DLD1 (cell line): ENCODE measurements at regions not wholly inside any gene's neighbourhood (a gene's known extent, or its start where the extent isn't known, plus 50 kb on each side); places are given as distances from the start of the nearest gene placed in this dataset.
"Not testable (repeated sequence)": the region's sequence is repeated elsewhere in the genome, so short reads cannot be mapped to it uniquely, and the experiment has no call there.

ENCODE experiments used
- in situ Hi-C: cut with HindIII; loops from 2 replicates; pipeline ENCODE4 v1.10.0; 2017; ENCODE audit warnings: low sequenced_read_pairs

DNA sequence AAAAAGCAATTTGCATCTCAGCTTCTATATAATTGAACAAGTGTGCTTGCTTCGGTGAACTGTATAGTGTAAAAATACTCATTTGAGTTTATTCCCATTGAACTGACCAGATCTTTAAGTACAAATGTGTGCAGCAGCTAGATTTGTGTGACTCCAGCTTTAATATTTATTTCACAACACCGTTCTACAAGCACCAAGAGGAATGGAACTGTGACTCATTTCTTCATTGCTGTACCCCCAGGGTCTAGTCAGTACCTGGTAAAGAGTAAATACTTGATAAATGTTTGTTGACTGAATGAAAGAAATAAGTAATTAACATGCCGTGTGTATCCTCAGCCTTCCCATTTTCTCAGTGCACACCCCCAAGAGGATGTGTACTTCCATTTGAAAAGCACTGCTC lies 464.8 kb downstream of the CBLN4 start:
- in situ Hi-C loops, result no loop called here

DNA sequence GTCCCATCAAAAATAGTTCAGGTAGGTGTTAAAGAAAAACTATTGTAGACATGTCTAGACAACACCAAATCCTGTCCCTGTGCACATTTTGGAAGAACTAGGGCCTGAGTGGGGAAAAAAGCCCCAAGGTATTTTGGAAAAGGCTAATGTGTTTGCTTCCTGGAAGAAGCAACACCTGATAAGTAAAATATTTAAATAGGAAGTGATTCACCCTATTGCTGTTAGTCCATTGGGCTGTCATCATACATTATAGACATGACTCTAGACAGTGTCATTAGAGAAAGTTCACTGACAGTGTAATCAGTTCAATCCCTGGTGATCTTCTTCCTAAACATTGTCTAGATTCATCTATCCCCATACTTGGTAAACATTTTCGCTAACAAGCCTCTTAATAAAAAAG lies 465.3 kb downstream of the CBLN4 start:
- in situ Hi-C loops, result no loop called here

DNA sequence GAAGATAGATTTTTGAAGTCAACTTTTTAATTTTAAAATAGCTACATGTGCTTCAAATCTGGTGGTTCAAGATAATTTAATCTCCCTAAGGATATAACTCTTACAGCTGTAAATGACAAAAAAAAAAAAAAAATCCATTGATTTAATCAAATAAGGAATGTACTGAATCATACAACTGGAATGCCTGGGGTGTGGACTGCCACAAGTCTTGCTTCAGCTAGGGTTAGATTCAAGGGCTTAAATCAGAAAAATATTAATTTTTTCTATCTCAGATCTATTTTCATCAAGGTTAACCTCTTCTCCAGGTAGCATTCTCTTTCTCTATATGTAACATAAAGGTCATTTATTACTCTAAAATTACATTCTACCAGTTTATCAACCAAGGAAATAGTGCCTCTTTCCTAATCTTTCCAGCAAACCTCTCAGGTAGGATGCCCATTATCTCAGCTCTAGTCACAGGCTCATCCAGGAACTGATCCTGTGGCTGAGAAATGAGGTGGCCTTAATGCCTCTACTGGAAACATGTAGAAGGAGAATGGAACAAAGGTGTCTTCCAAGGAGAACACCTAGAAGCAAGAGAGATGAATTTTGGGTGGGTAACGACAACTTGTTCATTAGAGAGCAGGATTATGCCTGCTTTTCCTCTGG lies 466.9 kb downstream of the CBLN4 start:
- in situ Hi-C loops, result no loop called here

DNA sequence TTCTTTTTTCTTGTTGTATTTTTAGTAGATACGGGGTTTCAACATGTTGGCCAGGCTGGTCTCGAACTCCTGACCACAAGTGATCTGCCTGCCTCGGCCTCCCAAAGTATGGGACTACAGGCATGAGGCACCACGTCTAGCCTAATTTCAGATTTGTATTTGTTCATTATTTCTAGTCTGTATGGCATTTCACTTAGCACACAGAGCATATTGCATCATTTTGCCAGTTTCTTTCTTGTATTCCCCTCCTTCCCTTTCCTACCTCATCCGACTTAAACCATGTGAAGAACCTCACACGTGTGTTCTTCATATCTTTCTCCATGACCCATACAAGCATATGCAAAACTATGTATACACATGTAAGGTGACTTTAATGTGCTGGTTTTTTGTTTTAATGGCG lies 470.0 kb downstream of the CBLN4 start:
- in situ Hi-C loops, result no loop called here

DNA sequence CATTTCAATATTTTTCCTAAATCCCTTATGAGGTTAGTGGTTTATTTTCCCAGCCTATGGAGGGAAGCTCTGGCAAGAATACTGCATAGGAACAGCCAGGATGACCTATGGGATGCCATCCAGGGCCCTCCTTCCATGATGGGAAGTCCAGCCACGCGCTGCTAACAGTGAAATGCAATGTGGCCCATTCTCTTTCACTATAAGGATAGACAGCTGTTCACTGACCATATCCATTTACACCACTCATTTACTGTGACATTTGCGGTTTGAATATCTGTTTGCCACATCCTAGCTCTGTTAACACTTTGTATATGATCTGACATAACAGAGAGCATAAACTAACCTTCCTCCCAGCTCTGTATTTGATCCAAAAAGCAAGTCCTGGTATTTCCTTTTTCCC lies 471.7 kb downstream of the CBLN4 start:
- in situ Hi-C loops, result no loop called here

DNA sequence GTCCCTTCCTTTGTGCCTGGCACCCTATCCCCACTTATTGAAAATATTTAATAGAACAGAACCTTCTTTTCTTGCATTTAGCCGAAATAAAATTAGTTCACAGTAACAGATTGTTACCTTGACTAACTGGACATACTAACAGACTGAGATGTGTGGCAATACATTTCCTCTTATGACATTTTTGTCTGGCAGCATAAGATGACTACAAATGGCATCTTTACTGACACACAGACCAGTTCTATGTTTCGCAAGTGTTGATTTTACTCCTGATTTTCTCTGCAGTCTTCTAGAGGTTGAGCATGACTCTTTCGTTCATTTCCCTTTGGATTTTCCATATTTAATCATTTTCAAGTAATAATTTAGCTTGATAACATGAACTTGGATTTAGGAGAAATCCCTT lies 474.6 kb downstream of the CBLN4 start:
- in situ Hi-C loops, result no loop called here

DNA sequence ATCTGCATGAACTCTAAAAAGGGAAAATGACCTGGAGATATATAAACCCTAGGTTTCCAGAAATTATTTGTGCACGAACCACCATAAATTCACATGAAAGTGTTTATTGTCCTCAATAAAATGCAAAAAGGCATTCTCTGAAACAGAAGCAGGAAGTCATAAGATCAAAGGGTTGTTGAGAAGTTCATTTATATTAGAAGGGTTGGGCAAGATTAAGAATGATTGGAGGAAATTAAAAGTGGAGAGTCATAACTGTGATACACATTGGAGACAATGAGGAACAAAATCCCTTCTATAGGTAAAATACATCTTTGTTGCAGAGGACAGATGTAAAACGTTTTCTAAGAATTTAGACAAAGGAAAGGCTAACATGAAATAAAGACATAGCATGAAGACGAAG lies 476.8 kb downstream of the CBLN4 start:
- in situ Hi-C loops, result no loop called here

DNA sequence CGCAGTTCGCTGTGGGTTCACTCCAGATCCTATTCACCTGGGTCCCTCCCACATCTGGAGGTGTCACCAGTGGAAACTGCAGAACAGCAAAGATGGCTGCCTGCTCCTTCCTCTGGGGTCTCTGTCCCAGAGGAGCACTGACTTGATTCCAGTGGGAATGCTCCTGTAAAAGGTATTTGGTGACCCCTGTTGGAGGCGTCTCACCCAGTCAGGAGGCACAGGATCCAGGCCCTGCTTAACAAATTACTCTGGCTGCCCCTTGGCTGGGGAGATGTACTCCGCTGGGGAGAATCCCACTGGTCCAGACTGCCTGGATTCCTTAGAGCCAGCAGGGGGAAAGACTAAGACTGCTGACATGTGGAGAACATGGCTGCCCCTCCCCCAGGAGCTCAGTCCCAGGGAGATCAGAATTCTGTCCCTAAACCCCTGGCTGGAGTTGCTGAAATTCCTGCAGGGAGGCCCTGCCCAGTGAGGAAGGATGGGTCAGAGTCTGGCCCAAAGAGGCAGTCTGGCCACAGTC lies 483.0 kb downstream of the CBLN4 start:
- in situ Hi-C loops, result no loop called here

DNA sequence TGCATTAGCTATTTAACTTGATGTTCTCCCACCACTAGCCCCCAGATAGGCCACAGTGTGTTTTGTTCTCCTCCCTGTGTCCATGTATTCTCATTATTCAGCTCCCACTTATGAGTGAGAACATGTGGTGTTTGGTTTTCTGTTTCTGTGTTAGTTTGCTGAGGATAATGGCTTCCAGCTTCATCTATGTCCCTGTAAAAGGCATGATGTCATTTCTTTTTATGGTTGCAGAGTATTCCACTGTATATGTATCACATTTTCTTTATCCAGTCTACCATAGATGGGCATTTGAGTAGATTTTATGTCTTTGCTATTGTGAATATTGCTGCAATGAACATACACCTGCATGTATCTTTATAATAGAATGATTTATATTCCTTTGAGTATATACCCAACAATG lies 487.7 kb downstream of the CBLN4 start:
- in situ Hi-C loops, result not testable (repeated sequence)

DNA sequence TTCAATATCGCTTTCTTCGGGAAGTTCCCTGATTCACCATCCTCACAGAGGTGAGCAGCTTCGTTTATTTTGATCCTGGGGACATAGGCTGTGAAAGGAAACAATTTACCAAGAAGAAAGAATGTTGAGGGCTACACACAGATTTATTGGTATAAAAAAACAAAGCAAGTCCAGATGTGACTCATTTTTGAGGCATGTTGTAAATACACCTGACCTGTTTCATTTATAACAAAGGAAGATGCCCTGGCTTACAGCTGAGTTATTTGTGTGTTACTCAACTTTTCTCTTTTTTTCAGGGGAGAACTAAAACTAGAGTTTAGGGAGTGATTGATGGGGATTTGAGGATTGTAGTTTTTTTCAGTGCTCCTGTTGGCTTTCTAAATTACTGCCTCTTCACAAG lies 489.5 kb downstream of the CBLN4 start:
- in situ Hi-C loops, result no loop called here

DNA sequence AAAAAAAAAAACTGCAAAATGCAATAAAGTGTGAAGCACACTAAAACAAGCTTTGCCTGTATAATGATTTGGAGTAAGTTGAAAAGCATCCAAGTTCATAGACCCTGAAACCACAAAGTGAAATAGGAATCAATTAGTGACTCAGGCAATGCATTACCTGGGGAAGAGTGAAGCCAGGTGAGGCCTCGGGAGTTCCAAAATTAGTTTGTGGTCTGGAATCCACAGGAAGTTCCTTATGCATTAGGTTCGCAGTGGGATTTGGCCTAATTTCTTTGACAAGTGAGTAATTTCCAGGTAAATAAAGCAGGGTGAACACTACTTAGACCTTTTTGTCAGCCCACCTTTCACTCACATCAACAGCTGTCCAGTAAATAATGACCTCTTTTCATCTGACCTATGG lies 490.8 kb downstream of the CBLN4 start:
- in situ Hi-C loops, result no loop called here

DNA sequence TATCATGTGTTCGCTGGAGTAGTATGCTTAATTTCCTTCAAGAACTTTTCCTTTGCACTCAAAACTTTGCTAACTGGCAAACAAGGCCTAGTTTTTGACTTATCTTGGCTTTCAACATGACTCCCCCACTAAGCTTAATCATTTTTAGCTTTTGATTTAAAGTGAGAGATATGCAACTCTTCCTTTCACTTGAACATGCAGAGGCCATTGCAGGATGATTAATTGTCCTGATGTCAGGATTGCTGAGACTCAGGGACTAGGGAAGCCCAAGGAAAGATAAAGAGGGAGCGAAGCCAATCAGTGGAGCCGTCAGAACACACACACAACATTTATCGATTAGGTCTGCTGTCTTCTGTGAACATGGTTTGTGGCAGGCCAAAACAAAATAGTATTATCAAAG lies 491.4 kb downstream of the CBLN4 start:
- in situ Hi-C loops, result no loop called here

DNA sequence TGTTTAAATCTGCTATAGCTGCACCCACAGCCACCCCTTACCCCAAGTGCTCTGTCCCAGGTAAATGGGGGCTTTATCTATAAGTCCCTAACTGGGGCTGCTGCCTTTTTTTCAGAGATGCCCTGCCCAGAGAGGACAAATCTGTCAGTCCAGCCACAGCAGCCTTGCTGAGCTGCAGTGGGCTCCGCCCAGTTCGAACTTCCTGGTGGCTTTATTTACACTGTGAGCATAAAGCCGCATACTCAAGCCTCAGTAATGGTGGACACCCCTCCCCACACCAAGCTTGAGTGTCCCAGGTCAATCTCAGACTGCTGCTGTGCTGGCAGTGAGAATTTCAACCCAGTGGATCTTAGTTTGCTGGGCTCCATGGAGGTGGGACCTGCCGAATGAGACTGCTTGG lies 505.2 kb downstream of the CBLN4 start:
- in situ Hi-C loops, result no loop called here

DNA sequence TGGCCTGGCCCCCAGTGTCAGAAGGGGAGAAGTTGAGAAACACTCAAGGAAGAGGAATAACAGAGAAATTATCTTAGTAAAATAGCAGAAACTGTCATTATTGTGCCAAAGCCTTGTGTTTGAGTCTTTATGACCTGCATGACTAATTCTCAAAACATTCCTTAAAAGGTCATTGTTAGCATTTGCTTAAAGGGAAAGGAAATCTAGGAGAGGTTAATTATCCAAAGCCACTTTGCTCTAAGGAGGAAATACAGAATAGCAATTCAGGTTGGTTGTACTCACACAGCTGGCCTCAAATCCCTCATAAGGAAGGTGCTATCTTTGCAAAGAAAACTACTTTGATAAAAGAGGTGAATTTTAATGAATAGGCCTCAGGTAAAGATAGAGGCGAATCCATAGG lies 516.7 kb downstream of the CBLN4 start:
- in situ Hi-C loops, result no loop called here

DNA sequence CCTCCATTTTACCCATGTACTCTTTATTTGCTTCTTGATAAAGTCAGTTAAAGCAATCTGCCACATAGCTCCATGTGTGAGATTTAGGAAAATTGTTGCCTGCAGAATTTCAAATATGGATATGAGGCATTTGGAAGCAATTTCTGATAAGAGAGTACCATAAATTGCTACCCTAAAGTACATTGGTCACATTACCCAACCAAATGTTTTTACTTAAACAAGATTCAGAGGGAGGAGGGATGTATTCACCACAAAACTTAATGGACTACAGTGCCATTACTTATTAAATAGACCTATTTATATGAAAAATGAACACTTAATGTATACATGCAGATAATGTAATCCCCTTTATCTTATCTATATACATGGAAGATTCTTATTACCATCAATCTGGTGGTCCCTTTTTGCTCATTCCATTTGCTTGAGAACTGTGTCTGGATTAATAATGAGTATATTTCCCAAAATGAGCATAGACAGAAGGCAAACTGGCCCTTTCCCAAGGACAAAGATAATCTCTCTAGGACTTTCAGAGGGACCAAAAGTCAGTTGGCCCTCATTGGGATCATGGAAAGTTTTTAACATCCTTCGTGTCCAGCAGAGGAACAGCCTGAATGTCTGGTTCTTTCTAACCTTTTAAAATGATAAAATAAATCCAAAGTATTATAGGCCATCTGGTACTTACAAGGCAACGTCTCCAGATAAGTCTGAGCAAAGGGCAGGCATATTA lies 526.4 kb downstream of the CBLN4 start:
- in situ Hi-C loops, result no loop called here

DNA sequence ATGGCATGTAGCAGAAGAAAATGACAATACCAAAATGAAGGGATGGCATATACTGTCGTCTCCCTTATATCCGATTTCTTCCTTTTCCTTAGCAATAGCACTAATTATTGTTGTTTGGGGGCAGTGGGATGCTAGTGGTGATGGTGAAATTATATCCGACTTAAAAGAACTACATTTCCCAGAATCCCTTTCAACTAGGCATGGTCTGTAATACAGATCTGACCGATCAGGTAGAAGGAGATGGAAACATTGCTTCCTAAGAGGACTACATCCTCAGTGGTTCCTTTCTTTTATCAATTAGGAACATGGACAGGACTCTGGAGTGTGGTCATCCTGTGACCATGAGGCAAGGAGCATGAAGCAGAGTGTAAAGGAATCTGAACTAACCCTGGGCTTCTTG lies 532.6 kb downstream of the CBLN4 start:
- in situ Hi-C loops, result no loop called here

DNA sequence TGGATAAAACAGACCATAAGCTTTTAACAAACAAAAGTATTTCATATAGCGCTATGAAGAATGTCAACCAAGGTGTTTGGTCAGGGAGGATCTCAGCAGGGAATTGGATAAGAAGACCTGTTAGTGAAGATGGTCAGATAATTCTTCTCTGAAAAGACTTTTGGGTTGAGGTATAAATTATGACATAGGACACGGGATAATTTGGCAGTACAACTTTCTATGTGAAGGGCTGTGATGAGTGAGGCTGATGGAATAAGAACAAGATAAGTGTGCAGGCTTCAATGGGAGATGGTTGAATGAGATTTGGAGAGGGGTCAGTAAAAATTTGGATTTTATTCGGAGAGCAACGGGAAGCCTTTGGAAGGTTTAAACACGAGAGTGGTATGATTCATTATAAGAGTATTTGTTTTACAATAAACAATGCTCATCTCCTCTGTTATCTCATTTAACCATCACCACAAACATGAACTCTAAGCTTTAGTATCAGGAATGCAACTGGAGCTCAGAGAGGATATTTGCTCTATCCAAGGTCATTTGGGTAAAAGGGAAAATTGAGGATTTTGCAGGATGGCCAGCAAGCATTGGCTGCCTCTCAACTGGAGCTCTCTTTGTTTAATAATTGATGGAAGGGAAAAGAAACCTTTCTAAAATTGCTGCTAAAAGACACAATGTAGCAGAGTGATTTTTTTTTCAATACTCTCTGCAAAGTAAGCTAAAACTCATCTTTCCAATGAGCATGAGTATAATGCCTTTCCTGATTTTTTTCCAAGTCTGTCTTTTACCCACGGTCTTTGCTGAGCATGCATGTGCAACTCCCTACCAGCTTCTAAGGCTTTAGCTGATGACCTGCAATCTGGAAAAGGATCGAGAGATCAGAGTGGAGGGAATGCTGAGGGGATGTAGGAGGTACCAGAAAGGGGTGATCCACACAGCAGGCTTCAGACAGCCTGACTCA lies 534.0 kb downstream of the CBLN4 start:
- in situ Hi-C loops, result no loop called here

DNA sequence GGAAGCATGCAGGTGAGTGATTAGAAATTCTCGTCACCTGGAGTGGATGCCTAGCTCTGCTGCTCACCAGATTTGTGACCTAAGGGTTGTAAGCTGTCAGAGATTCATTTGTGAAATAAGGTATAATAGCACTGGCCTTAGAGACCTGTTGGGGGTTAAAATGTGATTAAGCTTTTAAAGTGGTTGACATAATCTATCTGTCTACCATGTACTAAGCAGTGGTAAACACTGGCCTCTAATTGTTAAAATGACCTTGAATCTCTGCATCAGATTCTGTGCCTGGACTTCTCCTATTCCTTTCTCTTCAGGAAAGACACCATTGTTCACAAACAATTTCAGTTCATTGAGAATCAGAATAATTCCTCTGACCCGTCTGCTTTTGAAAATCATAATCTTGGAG lies 536.2 kb downstream of the CBLN4 start:
- in situ Hi-C loops, result no loop called here

DNA sequence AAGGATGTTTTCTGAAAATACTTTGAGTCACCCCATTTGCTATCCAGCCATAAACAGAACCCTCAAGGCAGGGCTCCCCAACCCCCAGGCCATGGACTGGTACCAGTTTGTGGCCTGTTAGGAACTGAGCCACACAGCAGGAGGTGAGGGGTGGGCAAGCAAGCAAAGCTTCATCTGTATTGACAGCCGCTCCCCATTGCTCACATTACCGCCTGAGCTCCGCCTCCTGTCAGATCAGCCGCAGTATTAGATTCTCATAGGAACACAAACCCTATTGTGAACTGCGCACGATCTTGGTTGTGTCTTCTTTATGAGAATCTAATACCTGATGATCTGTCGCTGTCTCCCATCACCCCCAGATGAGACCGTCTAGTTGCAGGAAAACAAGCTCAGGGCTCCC lies 543.8 kb downstream of the CBLN4 start:
- in situ Hi-C loops, result no loop called here

DNA sequence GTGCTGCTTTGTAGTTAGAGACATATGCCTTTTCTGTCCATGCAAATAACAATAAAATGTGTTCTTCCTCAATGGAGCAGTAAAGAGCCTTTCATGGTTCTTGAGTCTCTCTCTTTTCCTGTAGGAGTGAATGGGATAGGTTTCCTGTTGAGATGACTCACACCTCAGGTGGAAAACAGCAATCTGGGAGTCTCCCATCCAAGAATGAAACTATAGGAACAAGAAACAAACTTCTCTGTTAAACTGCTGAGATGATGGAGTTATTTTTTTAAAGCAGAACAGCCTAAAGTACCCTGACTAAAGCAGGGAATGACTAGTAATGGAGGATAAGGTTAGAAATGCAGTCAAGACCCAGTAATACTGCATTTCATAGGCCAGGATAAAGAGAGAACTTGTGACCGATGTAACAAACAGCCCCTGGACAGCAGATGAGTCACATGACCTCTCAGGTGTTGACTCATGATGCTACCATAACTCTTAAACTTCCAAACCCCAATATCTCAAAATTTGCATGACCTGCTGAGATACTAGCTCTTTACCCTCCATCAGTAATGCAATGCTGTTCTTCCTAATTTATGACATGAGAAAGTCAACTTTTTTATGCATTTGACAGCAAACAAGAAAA lies 548.9 kb downstream of the CBLN4 start:
- in situ Hi-C loops, result no loop called here

DNA sequence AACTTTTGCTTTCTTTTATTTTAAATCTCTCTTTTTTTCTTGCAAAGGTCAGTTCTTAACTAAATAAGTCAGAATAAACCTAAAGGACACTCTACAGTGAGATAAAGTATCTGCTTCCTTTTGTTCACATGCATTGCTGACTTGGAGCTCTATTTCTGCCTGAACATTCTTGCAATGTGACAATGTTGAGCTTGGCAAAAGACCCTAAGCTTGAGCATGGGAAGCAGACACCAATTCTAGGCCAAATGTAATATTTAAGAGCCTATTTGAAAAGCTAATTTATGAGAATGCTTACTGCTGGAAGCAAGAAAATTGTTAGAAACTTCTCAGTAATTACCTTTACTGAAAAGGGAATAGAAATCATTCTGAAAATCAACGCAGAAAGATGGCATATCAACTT lies 556.2 kb downstream of the CBLN4 start:
- in situ Hi-C loops, result loop anchor here (10.0 kb wide), 1 partner anchor 146 kb away; no protein-coding TSS in a partner anchor
